Neural progenitor cell (in vitro differentiated cells): ENCODE measurements at regions not wholly inside any gene's neighbourhood (a gene's known extent, or its start where the extent isn't known, plus 50 kb on each side); places are given as distances from the start of the nearest gene placed in this dataset.

ENCODE experiments used
- EZH2 ChIP-seq: fragments of 200-600 bp; sonication (generic); IDR thresholded peaks from 2 replicates; pipeline ENCODE4 v1.6.1; 2017; ENCODE audit warnings: antibody characterized with exemption, mild to moderate bottlenecking, moderate library complexity
- EZH2phosphoT487 ChIP-seq: fragments of 200-600 bp; sonication (generic); IDR thresholded peaks from 2 replicates; pipeline ENCODE4 v1.6.1; 2017; ENCODE audit warnings: antibody characterized with exemption
- TF ChIP-seq, protein P1 (sequence below): fragments of 200-600 bp; sonication (generic); IDR thresholded peaks from 2 replicates; pipeline ENCODE4 v1.5.1; 2017; ENCODE audit warnings: antibody characterized with exemption, mild to moderate bottlenecking

DNA sequence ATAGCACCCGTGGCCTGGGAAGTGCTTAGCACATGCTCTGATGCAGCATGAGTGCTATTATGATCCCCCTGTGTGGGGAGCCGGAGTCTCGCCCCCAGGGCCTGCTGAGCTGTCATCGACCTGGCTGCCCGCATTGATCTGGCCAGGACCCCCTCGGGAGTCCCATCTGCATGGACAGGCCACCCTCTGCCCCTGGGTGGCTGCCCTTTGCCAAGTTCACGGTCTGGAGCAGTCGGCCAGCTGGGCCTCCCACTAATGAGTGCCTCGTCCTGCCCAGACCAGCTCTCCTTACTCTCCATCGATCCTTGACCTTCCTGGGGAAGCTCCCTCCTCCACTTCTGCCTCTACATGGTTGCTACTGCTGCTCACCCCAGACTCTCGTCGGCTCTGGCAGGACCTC lies 121.8 kb upstream of the RUNX3 start:
- TF ChIP-seq, protein P1, sequence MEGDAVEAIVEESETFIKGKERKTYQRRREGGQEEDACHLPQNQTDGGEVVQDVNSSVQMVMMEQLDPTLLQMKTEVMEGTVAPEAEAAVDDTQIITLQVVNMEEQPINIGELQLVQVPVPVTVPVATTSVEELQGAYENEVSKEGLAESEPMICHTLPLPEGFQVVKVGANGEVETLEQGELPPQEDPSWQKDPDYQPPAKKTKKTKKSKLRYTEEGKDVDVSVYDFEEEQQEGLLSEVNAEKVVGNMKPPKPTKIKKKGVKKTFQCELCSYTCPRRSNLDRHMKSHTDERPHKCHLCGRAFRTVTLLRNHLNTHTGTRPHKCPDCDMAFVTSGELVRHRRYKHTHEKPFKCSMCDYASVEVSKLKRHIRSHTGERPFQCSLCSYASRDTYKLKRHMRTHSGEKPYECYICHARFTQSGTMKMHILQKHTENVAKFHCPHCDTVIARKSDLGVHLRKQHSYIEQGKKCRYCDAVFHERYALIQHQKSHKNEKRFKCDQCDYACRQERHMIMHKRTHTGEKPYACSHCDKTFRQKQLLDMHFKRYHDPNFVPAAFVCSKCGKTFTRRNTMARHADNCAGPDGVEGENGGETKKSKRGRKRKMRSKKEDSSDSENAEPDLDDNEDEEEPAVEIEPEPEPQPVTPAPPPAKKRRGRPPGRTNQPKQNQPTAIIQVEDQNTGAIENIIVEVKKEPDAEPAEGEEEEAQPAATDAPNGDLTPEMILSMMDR, result no peak
- TF ChIP-seq EZH2 (no peak), EZH2phosphoT487 (no peak)
